Urinary bladder (tissue), 3 donors: ENCODE measurements at regions not wholly inside any gene's neighbourhood (a gene's known extent, or its start where the extent isn't known, plus 50 kb on each side); places are given as distances from the start of the nearest gene placed in this dataset.

Experiments
- DNase-seq: peaks from one replicate; pipeline ENCODE4 v3.0.0-alpha.2; 2015; ENCODE audit errors: extremely low spot score
- H3K27ac ChIP-seq: one replicate; pipeline ENCODE4 v1.5.1; 2013; ENCODE audit warnings: low read depth, mild to moderate bottlenecking, moderate library complexity
- H3K36me3 ChIP-seq: one replicate; pipeline ENCODE4 v1.6.1; 2013; ENCODE audit warnings: mild to moderate bottlenecking, moderate library complexity; ENCODE audit not compliant: insufficient read depth
- H3K4me1 ChIP-seq: one replicate; pipeline ENCODE4 v1.6.1; 2013; ENCODE audit warnings: mild to moderate bottlenecking, moderate library complexity; ENCODE audit not compliant: insufficient read depth
- H3K4me3 ChIP-seq: one replicate; pipeline ENCODE4 v1.5.1; 2013; ENCODE audit warnings: low read depth, low read length
- WGBS: extraction: QIAGEN DNeasy Blood & Tissue Kit; methylation state at CpG from one replicate; pipeline ENCODE4 v1.1.7; 2013; 5-methylcytosine and 5-hydroxymethylcytosine counted together
- donor health status: healthy with polysubstance abuse.
- donor health status: healthy.

- H3K27ac ChIP-seq, result no peak overlapping the region
- no peaks in the 10 kb centered on the region for H3K4me1 ChIP-seq
- H3K4me3 ChIP-seq, result no peak overlapping the region
- peak; percentile 21 for DNase-seq
- H3K36me3 ChIP-seq, result no peaks in the 10 kb centered on the region
Measured at GRCh38 chr21:38136201-38136600, 120.6 kb upstream of the KCNJ15 start.

- H3K27ac ChIP-seq, result no peak overlapping the region
- no peaks in the 10 kb centered on the region for H3K36me3 ChIP-seq
- H3K4me3 ChIP-seq, result no peak overlapping the region
- no peaks in the 10 kb centered on the region for H3K4me1 ChIP-seq
- WGBS, result 49% methylated on average over 5 of the region's 5 CpGs
- no peak for DNase-seq
Measured at GRCh38 chr21:38139380-38140168, 117.2 kb upstream of the KCNJ15 start.

DNA sequence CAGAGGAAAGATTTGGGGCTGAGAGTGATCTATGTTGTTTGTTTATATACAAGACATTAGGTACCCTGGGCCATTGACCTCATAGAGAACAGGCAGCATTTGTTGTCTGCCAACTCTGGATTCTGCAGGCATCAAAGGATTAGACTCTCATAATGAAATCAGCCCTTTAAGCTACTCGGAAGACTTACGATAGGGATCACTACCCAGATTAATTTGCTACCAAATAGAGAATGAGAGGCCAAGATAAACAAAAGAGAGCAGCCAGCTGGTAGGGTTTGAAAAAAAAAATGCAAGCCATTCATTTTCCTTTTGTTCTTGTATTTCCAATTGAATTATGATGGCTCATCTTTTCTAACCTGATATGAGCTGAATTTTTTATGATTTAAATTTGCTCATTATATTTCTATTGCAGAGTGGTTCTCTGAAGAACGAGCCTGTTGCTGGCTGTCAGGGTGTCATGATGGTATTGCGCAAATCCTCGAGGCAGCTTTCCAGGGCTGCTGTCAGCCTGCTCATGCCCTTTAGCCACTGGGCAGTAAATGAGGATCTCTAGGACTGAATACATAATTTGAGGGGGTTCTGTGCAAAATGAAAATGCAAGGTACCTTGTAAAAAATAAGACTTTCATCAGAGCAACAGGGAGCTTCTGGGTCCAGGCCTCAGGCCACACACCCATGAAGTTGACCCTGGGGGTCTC, 116.4 kb upstream of the KCNJ15 start:
- H3K27ac ChIP-seq, result no peak overlapping the region
- no peak overlapping the region for H3K4me3 ChIP-seq
- H3K4me1 ChIP-seq, result no peaks in the 10 kb centered on the region
- peak; percentile 35 for DNase-seq
- 25% methylated on average over 5 of the region's 5 CpGs for WGBS
- no peaks in the 10 kb centered on the region for H3K36me3 ChIP-seq

- Histone ChIP-seq H3K4me3 (no peak overlapping the region), H3K36me3 (no peaks in the 10 kb centered on the region), H3K27ac (no peak overlapping the region), H3K4me1 (no peaks in the 10 kb centered on the region)
- DNase-seq, result no peak
Measured at GRCh38 chr21:38142224-38142623, 114.6 kb upstream of the KCNJ15 start.

- no peak overlapping the region for H3K4me3 ChIP-seq
- no peak overlapping the region for H3K27ac ChIP-seq
- 69% methylated on average over 3 of the region's 3 CpGs for WGBS
- DNase-seq, result no peak
- no peaks in the 10 kb centered on the region for H3K4me1 ChIP-seq
- no peaks in the 10 kb centered on the region for H3K36me3 ChIP-seq
Measured at GRCh38 chr21:38144193-38144592, 112.6 kb upstream of the KCNJ15 start.

- no peak overlapping the region for H3K4me3 ChIP-seq
- no peak for DNase-seq
Measured at GRCh38 chr21:38145104-38145503, 111.7 kb upstream of the KCNJ15 start.

GRCh38 chr21:38147391-38147790, 109.4 kb upstream of the KCNJ15 start:
- Histone ChIP-seq H3K27ac (no peak overlapping the region), H3K4me1 (no peaks in the 10 kb centered on the region), H3K4me3 (no peak overlapping the region), H3K36me3 (no peaks in the 10 kb centered on the region)
- WGBS, result 67% methylated on average over 4 of the region's 4 CpGs
- DNase-seq, result no peak

More at GRCh38 chr21:38145104-38145503, 111.7 kb upstream of the KCNJ15 start:
- Histone ChIP-seq H3K36me3 (no peaks in the 10 kb centered on the region), H3K27ac (no peak overlapping the region), H3K4me1 (no peaks in the 10 kb centered on the region)

- Histone ChIP-seq H3K27ac (no peak overlapping the region), H3K4me3 (no peak overlapping the region), H3K36me3 (no peaks in the 10 kb centered on the region), H3K4me1 (no peaks in the 10 kb centered on the region)
- 13% methylated on average over 1 of the region's 1 CpG for WGBS
- DNase-seq, result no peak
Measured at GRCh38 chr21:38148046-38148445, 108.7 kb upstream of the KCNJ15 start.

- Histone ChIP-seq H3K27ac (no peak overlapping the region), H3K36me3 (no peaks in the 10 kb centered on the region), H3K4me1 (no peaks in the 10 kb centered on the region), H3K4me3 (no peak overlapping the region)
- 77% methylated on average over 1 of the region's 1 CpG for WGBS
- no peak for DNase-seq
Measured at GRCh38 chr21:38151021-38151645, 105.7 kb upstream of the KCNJ15 start.

GRCh38 chr21:38156200-38156599, 100.6 kb upstream of the KCNJ15 start:
- WGBS, result 79% methylated on average over 2 of the region's 2 CpGs

DNA sequence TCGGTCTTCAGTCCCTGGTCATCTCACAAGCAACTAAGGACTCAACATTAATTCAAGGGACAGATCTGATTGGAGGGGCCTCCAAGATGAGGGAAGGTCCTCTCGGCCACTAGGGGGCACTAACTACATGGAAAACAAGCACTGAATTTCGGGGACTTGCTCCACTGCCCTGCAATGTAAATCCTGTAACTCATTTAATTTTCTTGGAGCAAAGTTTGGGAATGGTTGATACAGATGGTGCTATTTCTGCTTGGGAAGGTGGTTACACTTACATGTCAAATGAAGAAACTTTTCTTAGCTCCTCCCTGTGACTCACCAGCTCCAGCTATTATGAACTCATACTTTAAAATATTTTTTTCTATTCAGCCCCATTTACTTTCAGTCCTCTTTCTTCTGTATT, 97.4 kb upstream of the KCNJ15 start:
- Histone ChIP-seq H3K4me1 (no peaks in the 10 kb centered on the region), H3K36me3 (no peaks in the 10 kb centered on the region), H3K27ac (no peak overlapping the region), H3K4me3 (no peak overlapping the region)
- DNase-seq, result no peak
- 20% methylated on average over 3 of the region's 3 CpGs for WGBS

More at GRCh38 chr21:38156200-38156599, 100.6 kb upstream of the KCNJ15 start:
- Histone ChIP-seq H3K4me1 (no peaks in the 10 kb centered on the region), H3K4me3 (no peak overlapping the region), H3K36me3 (no peaks in the 10 kb centered on the region), H3K27ac (no peak overlapping the region)
- no peak for DNase-seq

DNA sequence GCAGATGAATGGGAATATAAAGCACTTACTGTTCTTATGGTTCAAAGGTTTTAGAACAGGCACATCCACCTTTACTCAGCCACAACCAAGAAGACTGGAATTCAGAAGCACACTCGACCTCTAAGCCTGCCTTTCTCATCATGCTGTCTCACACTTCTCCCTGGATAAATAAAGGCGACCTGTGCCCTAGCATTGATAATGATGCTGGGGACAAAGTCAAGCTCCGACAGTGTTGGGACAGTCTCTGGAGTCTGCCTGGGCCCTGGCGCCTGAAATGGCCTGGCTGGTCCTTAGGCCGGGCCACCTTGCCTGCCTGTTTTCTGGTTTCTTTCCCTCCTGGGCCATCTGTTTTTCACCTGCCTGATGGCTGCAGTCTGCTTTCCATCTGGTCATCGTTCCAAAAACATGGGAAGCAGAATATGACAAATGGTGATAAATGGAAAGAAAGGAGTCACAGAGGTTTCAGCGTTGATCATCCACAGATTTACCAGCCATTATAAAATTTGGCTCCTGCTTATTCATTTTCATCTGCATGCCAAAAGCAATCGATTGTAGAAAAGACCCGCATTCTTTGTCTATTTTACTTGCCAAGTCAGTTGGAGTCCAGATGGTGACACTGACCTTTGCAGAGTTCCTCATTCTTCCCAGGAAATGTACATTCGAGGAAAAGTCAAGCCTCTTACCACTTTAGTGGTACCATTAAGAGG, 91.2 kb upstream of the KCNJ15 start:
- Histone ChIP-seq H3K4me1 (no peaks in the 10 kb centered on the region), H3K4me3 (no peak overlapping the region), H3K36me3 (no peaks in the 10 kb centered on the region), H3K27ac (no peak overlapping the region)
- DNase-seq, result peak; percentile 3
- WGBS, result 49% methylated on average over 10 of the region's 10 CpGs

DNA sequence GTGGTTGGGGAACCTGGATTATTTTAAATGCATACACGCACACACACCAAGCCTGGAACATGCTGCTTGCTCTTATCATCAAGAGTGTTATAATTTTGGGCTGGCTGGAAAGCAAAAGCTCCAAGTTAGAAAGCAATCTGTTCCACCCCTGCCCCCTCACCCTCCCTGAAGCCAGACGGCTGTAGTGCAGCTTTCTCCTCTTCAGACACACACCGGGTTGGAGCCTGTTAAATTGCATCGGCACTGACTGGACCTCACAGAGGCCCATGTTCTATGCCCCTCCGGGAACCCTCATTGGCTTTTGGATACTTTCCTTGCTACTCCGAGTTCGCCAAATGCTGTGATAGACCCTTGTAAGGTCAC, 90.6 kb upstream of the KCNJ15 start:
- WGBS, result 35% methylated on average over 7 of the region's 7 CpGs
- DNase-seq, result peak; percentile 31
- H3K4me3 ChIP-seq, result no peak overlapping the region
- no peaks in the 10 kb centered on the region for H3K36me3 ChIP-seq
- H3K27ac ChIP-seq, result no peak overlapping the region
- no peaks in the 10 kb centered on the region for H3K4me1 ChIP-seq
